H1 (cell line): ENCODE measurements at regions not wholly inside any gene's neighbourhood (a gene's known extent, or its start where the extent isn't known, plus 50 kb on each side); places are given as distances from the start of the nearest gene placed in this dataset.
A peak's percentile ranks its signal among the peaks of the same experiment; 100 is the strongest.

ENCODE experiments used
- FOSL1 ChIP-seq: IDR thresholded peaks from 2 replicates; pipeline ENCODE4 v1.6.1; 2011; ENCODE audit warnings: mild to moderate bottlenecking, low read depth, low read length, moderate library complexity; ENCODE audit not compliant: insufficient read depth
- YY1 ChIP-seq: IDR thresholded peaks from 2 replicates; pipeline ENCODE4 v1.6.1; 2011; ENCODE audit warnings: low read depth, mild to moderate bottlenecking, low read length
- TF ChIP-seq, protein P1 (sequence below): IDR thresholded peaks from 2 replicates; pipeline ENCODE4 v1.6.1; 2011; ENCODE audit warnings: low read length, improper control_type of control experiment
- TF ChIP-seq, protein P2 (sequence below): IDR thresholded peaks from 2 replicates; pipeline ENCODE4 v1.6.1; 2011; ENCODE audit warnings: low read depth, mild to moderate bottlenecking, low read length; ENCODE audit not compliant: insufficient read depth

GRCh38 chr14:95597784-95598211 lies 62.9 kb downstream of the GLRX5 start (continued):
- TF ChIP-seq, protein P1, sequence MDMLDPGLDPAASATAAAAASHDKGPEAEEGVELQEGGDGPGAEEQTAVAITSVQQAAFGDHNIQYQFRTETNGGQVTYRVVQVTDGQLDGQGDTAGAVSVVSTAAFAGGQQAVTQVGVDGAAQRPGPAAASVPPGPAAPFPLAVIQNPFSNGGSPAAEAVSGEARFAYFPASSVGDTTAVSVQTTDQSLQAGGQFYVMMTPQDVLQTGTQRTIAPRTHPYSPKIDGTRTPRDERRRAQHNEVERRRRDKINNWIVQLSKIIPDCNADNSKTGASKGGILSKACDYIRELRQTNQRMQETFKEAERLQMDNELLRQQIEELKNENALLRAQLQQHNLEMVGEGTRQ = peak; percentile 84
- TF ChIP-seq YY1 (0 out of 2 replicates have a peak, but pooled peaks have one; percentile 19), FOSL1 (no peak)
- TF ChIP-seq, protein P2, sequence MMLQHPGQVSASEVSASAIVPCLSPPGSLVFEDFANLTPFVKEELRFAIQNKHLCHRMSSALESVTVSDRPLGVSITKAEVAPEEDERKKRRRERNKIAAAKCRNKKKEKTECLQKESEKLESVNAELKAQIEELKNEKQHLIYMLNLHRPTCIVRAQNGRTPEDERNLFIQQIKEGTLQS = no peak
